IMR-90 (cell line): ENCODE measurements at regions not wholly inside any gene's neighbourhood (a gene's known extent, or its start where the extent isn't known, plus 50 kb on each side); places are given as distances from the start of the nearest gene placed in this dataset.

Experiments
- ATAC-seq: fragments of 200-7000 bp; cut with Tn5 transposase; 2 replicates; pipeline ENCODE4 v1.9.1; 2020; ENCODE audit warnings: low read depth, mild to moderate bottlenecking, moderate library complexity
- BruUV-seq: library from RNA; stranded (reverse); fragments of 400-500 nt; replicated peaks from 2 replicates; lab custom pipeline; 2021; lab: Mats Ljungman, UMichigan
- CTCF ChIA-PET: fragments of 300-600 bp; formaldehyde crosslinking; extraction: SDS; loops from one replicate; lab custom pipeline; 2021; ENCODE audit warnings: antibody characterized with exemption; lab: Yijun Ruan, JAX
- POLR2A ChIA-PET: fragments of 300-600 bp; sonication (Branson Sonifier 250); formaldehyde crosslinking; loops from one replicate; lab custom pipeline; 2022; ENCODE audit warnings: antibody characterized with exemption; ENCODE audit not compliant: unreplicated experiment; lab: Charles Lee
- DNase-seq: peaks from one replicate; pipeline ENCODE4 v3.0.0; 2013
- H2AFZ ChIP-seq: replicated peaks from 2 replicates; pipeline ENCODE3; 2013; ENCODE audit warnings: low read length, mild to moderate bottlenecking; ENCODE audit not compliant: poor library complexity
- H2AK5ac ChIP-seq: 2 replicates; pipeline ENCODE4 v1.6.1; 2013; ENCODE audit warnings: low read depth, low read length, inconsistent platforms
- H2AK9ac ChIP-seq: replicated peaks from 2 replicates; pipeline ENCODE3; 2013; ENCODE audit warnings: mild to moderate bottlenecking, low read depth, low read length, moderate library complexity; ENCODE audit not compliant: poor library complexity
- H2BK120ac ChIP-seq: 2 replicates; pipeline ENCODE4 v1.6.1; 2013; ENCODE audit warnings: low read depth, low read length, inconsistent platforms
- H2BK15ac ChIP-seq: 3 replicates; pipeline ENCODE4 v1.6.1; 2013; ENCODE audit warnings: low read depth, low read length, inconsistent platforms
- H2BK20ac ChIP-seq: 2 replicates; pipeline ENCODE4 v1.6.1; 2013; ENCODE audit warnings: low read depth, mild to moderate bottlenecking, inconsistent platforms, low read length, moderate library complexity
- H2BK5ac ChIP-seq: 2 replicates; pipeline ENCODE4 v1.6.1; 2013; ENCODE audit warnings: mild to moderate bottlenecking, low read depth, low read length, inconsistent platforms; ENCODE audit not compliant: poor library complexity, severe bottlenecking
- H3K14ac ChIP-seq: replicated peaks from 2 replicates; pipeline ENCODE4 v1.6.1; 2013; ENCODE audit warnings: low read depth, low read length, inconsistent platforms
- H3K18ac ChIP-seq: 2 replicates; pipeline ENCODE4 v1.6.1; 2013; ENCODE audit warnings: low read depth, low read length, control low read depth
- H3K23ac ChIP-seq: 2 replicates; pipeline ENCODE4 v1.6.1; 2013; ENCODE audit warnings: low read depth, low read length, inconsistent platforms
- H3K27ac ChIP-seq: 2 replicates; pipeline ENCODE4 v1.5.1; 2013; ENCODE audit warnings: mild to moderate bottlenecking, control low read depth, low read length; ENCODE audit not compliant: insufficient read depth
- H3K27me3 ChIP-seq: 2 replicates; pipeline ENCODE4 v1.6.1; 2013; ENCODE audit warnings: low read length; ENCODE audit not compliant: control insufficient read depth, insufficient read depth
- H3K36me3 ChIP-seq: 2 replicates; pipeline ENCODE4 v1.6.1; 2013; ENCODE audit warnings: low read length, mixed read lengths; ENCODE audit not compliant: control insufficient read depth, insufficient read depth
- H3K4ac ChIP-seq: 2 replicates; pipeline ENCODE4 v1.6.1; 2013; ENCODE audit warnings: low read depth, low read length, inconsistent platforms
- H3K4me1 ChIP-seq: 2 replicates; pipeline ENCODE4 v1.6.1; 2013; ENCODE audit warnings: low read length, mixed read lengths; ENCODE audit not compliant: control insufficient read depth, insufficient read depth
- H3K4me2 ChIP-seq: 2 replicates; pipeline ENCODE4 v1.6.1; 2013; ENCODE audit warnings: low read depth, mild to moderate bottlenecking, control low read depth, low read length, moderate library complexity
- H3K4me3 ChIP-seq: 2 replicates; pipeline ENCODE4 v1.5.1; 2013; ENCODE audit warnings: low read depth, mild to moderate bottlenecking, control low read depth, low read length, moderate library complexity; ENCODE audit not compliant: insufficient read depth
- H3K56ac ChIP-seq: 2 replicates; pipeline ENCODE4 v1.6.1; 2013; ENCODE audit warnings: low read length, inconsistent platforms; ENCODE audit not compliant: insufficient read depth; ENCODE audit errors: extremely low read depth
- H3K79me1 ChIP-seq, 2 experiments: 2 replicates each; pipeline ENCODE4 v1.6.1; 2013; ENCODE audit warnings: low read length in 2 of 2, inconsistent platforms in 1 of 2, low read depth in 1 of 2
- H3K9ac ChIP-seq: 2 replicates; pipeline ENCODE4 v1.6.1; 2013; ENCODE audit warnings: low read depth, low read length, control low read depth
- H3K9me1 ChIP-seq: 2 replicates; pipeline ENCODE4 v1.6.1; 2013; ENCODE audit warnings: low read length, inconsistent platforms; ENCODE audit not compliant: insufficient read depth
- H3K9me3 ChIP-seq: 2 replicates; pipeline ENCODE4 v1.6.1; 2013; ENCODE audit warnings: low read length; ENCODE audit not compliant: control insufficient read depth, insufficient read depth
- H4K20me1 ChIP-seq: 2 replicates; pipeline ENCODE4 v1.6.1; 2013; ENCODE audit warnings: low read length, inconsistent platforms; ENCODE audit not compliant: insufficient read depth
- H4K5ac ChIP-seq: 2 replicates; pipeline ENCODE4 v1.6.1; 2013; ENCODE audit warnings: mild to moderate bottlenecking, low read depth, low read length, control low read depth
- H4K8ac ChIP-seq, 2 experiments: 2 replicates each; pipeline ENCODE4 v1.6.1; 2013; ENCODE audit warnings: low read depth in 2 of 2, low read length in 2 of 2, control low read depth in 1 of 2, inconsistent platforms in 1 of 2
- H4K91ac ChIP-seq: 2 replicates; pipeline ENCODE4 v1.6.1; 2013; ENCODE audit warnings: low read depth, low read length, inconsistent platforms; ENCODE audit not compliant: insufficient read depth
- BHLHE40 ChIP-seq: fragments of 150-350 bp; IDR thresholded peaks from 2 replicates; pipeline ENCODE4 v1.6.1; 2016; ENCODE audit warnings: mild to moderate bottlenecking, low read depth, low read length
- CEBPB ChIP-seq: IDR thresholded peaks from 2 replicates; pipeline ENCODE4 v1.6.1; 2012; ENCODE audit warnings: low read depth, low read length, improper control_type of control experiment
- CHD1 ChIP-seq: IDR thresholded peaks from 2 replicates; pipeline ENCODE4 v1.6.1; 2012; ENCODE audit warnings: low read depth, low read length, improper control_type of control experiment
- FOS ChIP-seq: fragments of 150-350 bp; IDR thresholded peaks from 2 replicates; pipeline ENCODE4 v1.6.1; 2016; ENCODE audit warnings: low read depth, low read length
- MAFK ChIP-seq: IDR thresholded peaks from 2 replicates; pipeline ENCODE4 v1.6.1; 2012; ENCODE audit warnings: low read depth, low read length, improper control_type of control experiment
- MAZ ChIP-seq: IDR thresholded peaks from 2 replicates; pipeline ENCODE4 v1.6.1; 2012; ENCODE audit warnings: low read depth, mild to moderate bottlenecking, low read length, improper control_type of control experiment, moderate library complexity, borderline replicate concordance
- MXI1 ChIP-seq: IDR thresholded peaks from 2 replicates; pipeline ENCODE4 v1.6.1; 2012; ENCODE audit warnings: low read depth, mild to moderate bottlenecking, low read length, moderate library complexity, borderline replicate concordance
- NFE2L2 ChIP-seq: fragments of 150-350 bp; IDR thresholded peaks from 2 replicates; pipeline ENCODE4 v1.6.1; 2016; ENCODE audit warnings: low read depth, mild to moderate bottlenecking, low read length
- POLR2A ChIP-seq: IDR thresholded peaks from 2 replicates; pipeline ENCODE4 v1.6.1; 2012; ENCODE audit warnings: mild to moderate bottlenecking, low read depth, low read length
- RAD21 ChIP-seq: IDR thresholded peaks from 2 replicates; pipeline ENCODE4 v1.6.1; 2012; ENCODE audit warnings: low read length, improper control_type of control experiment
- RCOR1 ChIP-seq: IDR thresholded peaks from 2 replicates; pipeline ENCODE4 v1.6.1; 2012; ENCODE audit warnings: mild to moderate bottlenecking, low read length, improper control_type of control experiment; ENCODE audit not compliant: insufficient replicate concordance
- RFX5 ChIP-seq: IDR thresholded peaks from 2 replicates; pipeline ENCODE4 v1.8.0; 2012; ENCODE audit warnings: low read depth, mild to moderate bottlenecking, low read length, moderate library complexity
- SMC3 ChIP-seq: fragments of 150-350 bp; IDR thresholded peaks from 2 replicates; pipeline ENCODE4 v1.6.1; 2016; ENCODE audit warnings: low read depth, mild to moderate bottlenecking, antibody characterized with exemption, low read length, moderate library complexity
- WGBS, 2 experiments: methylation state at CpG; one replicate each; pipeline versions ENCODE4 v1.1.5 to v1.1.7; 2013; ENCODE audit warnings: missing lambda C conversion rate in 2 of 2; ENCODE audit not compliant: insufficient read length in 1 of 2; ENCODE audit errors: extremely low coverage in 2 of 2; 5-methylcytosine and 5-hydroxymethylcytosine counted together
- dilution Hi-C: fragments of 300-500 bp; cut with HindIII; formaldehyde crosslinking; loops from one replicate; pipeline ENCODE4 v1.14.3; 2018; ENCODE audit warnings: low sequenced_read_pairs; ENCODE audit not compliant: unreplicated experiment
- in situ Hi-C: fragments of 300-500 bp; cut with MboI; formaldehyde crosslinking; loops from 3 replicates; pipeline ENCODE4 v1.14.3; 2019; ENCODE audit warnings: low sequenced_read_pairs, inconsistent platforms, mixed read lengths
- intact Hi-C: fragments of 100-400 bp; cut with micrococcal nuclease; formaldehyde crosslinking; loops from 2 replicates; pipeline ENCODE4 v1.10.0; 2022
- TF ChIP-seq, protein P1 (sequence below): conservative IDR thresholded peaks from 2 replicates; pipeline ENCODE4 v1.5.1; 2012; ENCODE audit warnings: mild to moderate bottlenecking, low read depth, low read length, improper control_type of control experiment
- TF ChIP-seq, protein P2 (sequence below): fragments of 150-350 bp; IDR thresholded peaks from 2 replicates; pipeline ENCODE4 v1.6.1; 2016; ENCODE audit warnings: low read depth, mild to moderate bottlenecking, low read length, moderate library complexity, borderline replicate concordance
- TF ChIP-seq, protein P3 (sequence below): fragments of 150-350 bp; IDR thresholded peaks from 2 replicates; pipeline ENCODE4 v1.6.1; 2017; ENCODE audit warnings: mild to moderate bottlenecking, antibody characterized with exemption, low read length, low read depth

DNA sequence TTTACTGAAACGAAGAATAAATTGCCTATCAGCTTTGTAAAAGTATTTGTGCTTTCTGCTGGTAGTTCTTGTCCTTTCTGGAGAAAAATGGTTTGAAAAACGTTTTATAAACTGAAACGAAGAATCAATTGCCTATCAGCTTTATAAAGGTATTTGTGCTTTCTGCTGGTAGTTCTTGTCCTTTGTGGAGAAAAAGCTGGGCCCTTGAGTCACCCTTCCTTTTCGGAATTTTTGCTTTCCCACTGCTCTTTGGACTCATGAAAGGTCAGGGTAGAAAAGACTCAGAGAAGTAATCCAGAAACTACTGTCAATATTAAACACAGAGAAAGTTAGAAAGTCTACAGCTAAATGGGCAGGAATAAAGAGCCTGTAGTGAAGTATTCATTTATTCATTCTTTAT is 72.8 kb downstream of the EOMES start:
- Histone ChIP-seq H2AK9ac (no peak overlapping the region), H3K4me1 (no peaks in the 10 kb centered on the region; the same call in 1 of the 2 replicates), H3K27me3 (no peaks in the 10 kb centered on the region), H3K56ac (no peak overlapping the region), H3K27ac (no peak overlapping the region), H3K9ac (no peak overlapping the region), H2BK5ac (no peak overlapping the region), H3K4me2 (no peak overlapping the region), H3K9me1 (no peaks in the 10 kb centered on the region), H3K4ac (no peak overlapping the region), H2BK20ac (no peak overlapping the region), H4K8ac (no peak overlapping the region), H4K91ac (no peak overlapping the region), H3K9me3 (no peaks in the 10 kb centered on the region), H2BK120ac (no peak overlapping the region), H3K23ac (no peak overlapping the region), H3K14ac (no peak overlapping the region), H4K5ac (no peak overlapping the region), H3K18ac (no peak overlapping the region), H2BK15ac (no peak overlapping the region), H4K20me1 (no peaks in the 10 kb centered on the region), H2AK5ac (no peak overlapping the region), H3K79me1 (no peaks in the 10 kb centered on the region), H2AFZ (no peak overlapping the region), H3K36me3 (no peaks in the 10 kb centered on the region), H3K4me3 (no peak overlapping the region)
- CTCF ChIA-PET, result no interaction called here
- 20% methylated on average over 1 of the region's 4 CpGs; no CpG with 5 or more reads in 1 of the 2 experiments for WGBS, 2 experiments
- no peak for ATAC-seq
- intact Hi-C loops (no loop called here), dilution Hi-C loops (no loop called here), in situ Hi-C loops (no loop called here)
- POLR2A ChIA-PET, result no interaction called here
- DNase-seq, result no peak
- BruUV-seq, result no TSS peak
- TF ChIP-seq POLR2A (no peak), RFX5 (no peak), CHD1 (no peak), MXI1 (no peak), MAZ (no peak), FOS (no peak), BHLHE40 (no peak), CEBPB (no peak), SMC3 (no peak), RCOR1 (no peak), RAD21 (no peak), NFE2L2 (no peak), MAFK (no peak)
- TF ChIP-seq, protein P1, sequence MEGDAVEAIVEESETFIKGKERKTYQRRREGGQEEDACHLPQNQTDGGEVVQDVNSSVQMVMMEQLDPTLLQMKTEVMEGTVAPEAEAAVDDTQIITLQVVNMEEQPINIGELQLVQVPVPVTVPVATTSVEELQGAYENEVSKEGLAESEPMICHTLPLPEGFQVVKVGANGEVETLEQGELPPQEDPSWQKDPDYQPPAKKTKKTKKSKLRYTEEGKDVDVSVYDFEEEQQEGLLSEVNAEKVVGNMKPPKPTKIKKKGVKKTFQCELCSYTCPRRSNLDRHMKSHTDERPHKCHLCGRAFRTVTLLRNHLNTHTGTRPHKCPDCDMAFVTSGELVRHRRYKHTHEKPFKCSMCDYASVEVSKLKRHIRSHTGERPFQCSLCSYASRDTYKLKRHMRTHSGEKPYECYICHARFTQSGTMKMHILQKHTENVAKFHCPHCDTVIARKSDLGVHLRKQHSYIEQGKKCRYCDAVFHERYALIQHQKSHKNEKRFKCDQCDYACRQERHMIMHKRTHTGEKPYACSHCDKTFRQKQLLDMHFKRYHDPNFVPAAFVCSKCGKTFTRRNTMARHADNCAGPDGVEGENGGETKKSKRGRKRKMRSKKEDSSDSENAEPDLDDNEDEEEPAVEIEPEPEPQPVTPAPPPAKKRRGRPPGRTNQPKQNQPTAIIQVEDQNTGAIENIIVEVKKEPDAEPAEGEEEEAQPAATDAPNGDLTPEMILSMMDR, result no peak
- TF ChIP-seq, protein P2, sequence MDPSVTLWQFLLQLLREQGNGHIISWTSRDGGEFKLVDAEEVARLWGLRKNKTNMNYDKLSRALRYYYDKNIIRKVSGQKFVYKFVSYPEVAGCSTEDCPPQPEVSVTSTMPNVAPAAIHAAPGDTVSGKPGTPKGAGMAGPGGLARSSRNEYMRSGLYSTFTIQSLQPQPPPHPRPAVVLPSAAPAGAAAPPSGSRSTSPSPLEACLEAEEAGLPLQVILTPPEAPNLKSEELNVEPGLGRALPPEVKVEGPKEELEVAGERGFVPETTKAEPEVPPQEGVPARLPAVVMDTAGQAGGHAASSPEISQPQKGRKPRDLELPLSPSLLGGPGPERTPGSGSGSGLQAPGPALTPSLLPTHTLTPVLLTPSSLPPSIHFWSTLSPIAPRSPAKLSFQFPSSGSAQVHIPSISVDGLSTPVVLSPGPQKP, result no peak
- TF ChIP-seq, protein P3, sequence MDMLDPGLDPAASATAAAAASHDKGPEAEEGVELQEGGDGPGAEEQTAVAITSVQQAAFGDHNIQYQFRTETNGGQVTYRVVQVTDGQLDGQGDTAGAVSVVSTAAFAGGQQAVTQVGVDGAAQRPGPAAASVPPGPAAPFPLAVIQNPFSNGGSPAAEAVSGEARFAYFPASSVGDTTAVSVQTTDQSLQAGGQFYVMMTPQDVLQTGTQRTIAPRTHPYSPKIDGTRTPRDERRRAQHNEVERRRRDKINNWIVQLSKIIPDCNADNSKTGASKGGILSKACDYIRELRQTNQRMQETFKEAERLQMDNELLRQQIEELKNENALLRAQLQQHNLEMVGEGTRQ, result no peak
